ENCODE measurements at regions not wholly inside any gene's neighbourhood (a gene's known extent, or its start where the extent isn't known, plus 50 kb on each side); places are given as distances from the start of the nearest gene placed in this dataset.

GRCh38 chr20:10788877-10789276, 115.1 kb upstream of the JAG1 start (continued):
- TF ChIP-seq CBX5 (IDR thresholded peaks at IDR 0.05; ENCODE audit: low read depth, low read length) (no peak), TEAD4 (IDR thresholded peaks at IDR 0.05; ENCODE audit: low read depth, low read length) (no peak), SIN3A (conservative IDR thresholded peaks at IDR 0.05 in 1 of 2, IDR thresholded peaks at IDR 0.05 in 1 of 2; ENCODE audit: low read depth in 1 of 2, low read length in 2 of 2) (no peak), SUZ12 (IDR thresholded peaks at IDR 0.05; ENCODE audit: low read length) (no peak)

All from H1 (cell line).